ENCODE measurements at regions not wholly inside any gene's neighbourhood (a gene's known extent, or its start where the extent isn't known, plus 50 kb on each side); places are given as distances from the start of the nearest gene placed in this dataset.
"Not testable (repeated sequence)": the region's sequence is repeated elsewhere in the genome, so short reads cannot be mapped to it uniquely, and the experiment has no call there.

DNA sequence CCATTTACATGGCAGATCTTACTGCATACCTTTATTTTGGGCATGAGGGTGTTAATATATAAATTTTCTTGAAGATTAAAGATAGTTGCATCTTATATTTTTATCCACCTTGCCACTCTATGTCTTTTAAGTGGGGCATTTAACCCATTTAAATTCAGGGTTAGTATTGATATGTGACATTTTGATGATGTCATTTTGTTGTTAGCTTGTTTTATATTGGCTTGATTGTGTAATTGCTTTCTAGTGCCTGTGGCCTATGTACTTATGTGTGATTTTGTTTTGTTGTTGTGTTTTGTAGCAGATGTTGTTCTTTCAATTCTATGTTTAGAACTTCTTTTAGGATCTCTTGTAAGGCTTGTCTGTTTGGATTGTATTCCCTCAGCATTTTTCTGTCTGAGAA lies 939.9 kb upstream of the CDH9 start:
- DNase-seq = no peak

DNA sequence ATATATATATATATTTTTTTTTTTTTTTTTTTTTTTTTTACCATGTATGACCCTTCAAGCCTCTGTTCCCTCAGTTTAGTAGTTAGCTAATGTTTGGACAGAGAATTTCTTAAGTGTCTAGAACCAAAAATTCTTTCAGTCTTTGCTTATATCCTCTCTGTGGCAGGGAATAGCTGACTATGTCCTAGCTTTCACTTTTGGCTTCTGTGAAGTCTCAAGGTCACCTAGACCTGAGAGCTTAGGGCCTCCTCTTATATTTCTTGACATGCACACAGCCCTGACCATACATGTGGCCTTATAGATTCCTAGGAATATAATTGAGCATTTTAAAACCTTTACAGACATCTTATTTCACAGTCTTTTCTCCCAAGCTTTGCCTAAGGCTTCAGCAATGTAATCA lies 930.8 kb upstream of the CDH9 start:
- no peak for DNase-seq

DNA sequence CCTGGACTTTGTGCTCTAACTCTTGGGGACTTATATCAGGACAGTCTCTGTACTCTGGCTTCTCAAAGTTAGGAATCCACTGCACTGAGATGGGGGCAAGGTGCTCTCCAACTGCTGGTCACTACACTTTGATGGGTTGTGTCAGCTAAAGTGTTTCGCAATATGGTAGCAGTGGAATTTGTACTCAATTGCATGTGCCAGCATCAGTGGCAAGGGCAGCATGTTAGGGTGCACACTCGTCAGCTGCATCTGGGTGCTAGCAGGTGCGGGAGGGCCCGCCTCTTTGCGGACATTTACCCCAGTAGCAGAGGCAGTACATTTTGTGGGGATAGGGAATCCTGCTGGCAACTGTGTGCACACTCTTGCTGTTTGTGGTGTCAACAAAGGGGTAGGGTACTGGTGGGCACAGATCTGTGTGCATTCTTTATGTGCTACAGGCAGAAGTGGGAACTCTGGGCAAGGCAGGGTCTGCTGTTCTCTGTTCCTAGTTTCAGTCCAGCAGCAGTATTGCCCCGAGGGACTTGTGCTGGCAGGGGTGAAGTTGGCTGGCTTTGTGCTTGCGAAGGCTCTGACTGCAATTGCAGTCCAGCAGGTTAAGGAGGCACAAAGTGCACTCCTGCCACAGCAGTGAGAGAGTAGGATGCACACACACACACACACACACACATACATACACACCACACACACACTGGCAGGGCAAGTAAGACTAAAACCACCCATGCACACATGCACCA lies 924.8 kb upstream of the CDH9 start:
- DNase-seq = no peak

DNA sequence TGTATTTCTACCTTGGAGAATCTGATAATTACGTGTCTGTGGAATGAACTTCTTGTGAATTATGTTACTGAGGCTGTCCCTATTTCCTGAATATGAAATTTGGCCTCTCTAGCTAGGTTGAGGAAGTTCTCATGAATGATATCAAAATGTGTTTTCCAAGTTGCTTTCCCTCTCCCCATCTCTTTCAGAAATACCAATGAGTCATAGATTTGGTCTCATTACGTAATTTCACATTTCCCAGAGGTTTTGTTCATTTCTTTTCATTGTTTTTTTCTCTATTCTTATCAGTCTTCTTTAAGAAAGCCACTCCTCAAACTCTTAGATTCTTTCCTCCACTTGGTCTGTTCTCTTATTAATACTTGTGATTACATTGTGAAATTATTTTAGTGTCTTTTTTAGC lies 923.8 kb upstream of the CDH9 start:
- no peak for DNase-seq

DNA sequence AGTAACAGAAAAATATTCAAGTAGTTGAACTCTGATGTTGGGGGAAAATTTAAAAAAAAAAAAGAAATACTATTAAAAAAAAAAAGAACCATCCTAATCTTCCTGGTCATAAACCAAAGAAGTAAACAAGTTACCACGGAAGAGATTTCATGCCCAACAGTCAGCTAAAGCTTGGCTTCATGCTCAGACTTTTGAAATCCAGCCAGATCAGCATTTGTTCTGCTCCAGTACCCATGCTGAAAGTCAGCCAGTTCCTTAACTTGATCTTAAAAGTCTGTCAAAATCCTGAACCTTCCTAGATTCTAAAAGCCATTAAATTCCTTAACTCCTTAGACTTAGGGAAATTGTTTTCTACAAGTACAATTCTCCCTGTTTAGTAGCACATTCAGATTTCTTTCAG lies 908.7 kb upstream of the CDH9 start:
- no peak for DNase-seq

DNA sequence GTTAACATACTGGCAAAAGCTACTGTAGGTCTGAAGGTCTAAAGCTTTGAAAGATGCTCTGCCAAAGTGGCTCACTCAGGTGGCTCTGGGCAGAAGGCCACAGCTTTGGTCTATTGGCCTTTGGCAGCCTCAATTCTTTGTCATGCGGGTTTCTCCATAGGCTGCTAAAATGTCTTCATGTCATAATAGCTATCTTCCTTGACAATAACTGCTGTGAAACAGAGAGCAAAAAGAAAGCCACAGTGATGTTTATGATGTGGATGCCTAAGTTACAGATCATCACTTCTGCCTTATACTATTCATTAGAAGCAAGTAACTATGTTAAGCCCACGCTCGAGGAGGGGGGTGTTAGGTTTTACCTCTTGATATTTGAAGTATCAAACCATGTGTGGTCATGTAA lies 906.1 kb upstream of the CDH9 start:
- DNase-seq = no peak

DNA sequence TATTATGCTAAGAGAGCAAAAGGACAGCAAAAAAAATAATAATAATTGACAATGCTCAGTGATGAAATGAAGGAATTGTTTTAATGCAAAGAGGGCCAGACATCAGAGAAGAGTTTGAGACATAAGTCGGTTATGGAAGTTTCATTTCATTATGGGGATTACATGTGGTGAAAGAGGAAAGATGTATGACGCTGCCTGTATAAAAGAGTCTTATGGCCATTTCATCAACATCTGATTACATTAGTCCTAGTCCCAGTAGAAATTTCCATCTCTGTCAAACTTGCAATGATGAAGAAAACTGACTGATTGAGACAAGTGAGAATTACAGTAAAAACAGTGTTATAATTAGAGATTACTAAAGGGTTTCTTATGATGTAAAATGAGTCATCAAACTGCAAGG lies 900.6 kb upstream of the CDH9 start:
- no peak for DNase-seq

DNA sequence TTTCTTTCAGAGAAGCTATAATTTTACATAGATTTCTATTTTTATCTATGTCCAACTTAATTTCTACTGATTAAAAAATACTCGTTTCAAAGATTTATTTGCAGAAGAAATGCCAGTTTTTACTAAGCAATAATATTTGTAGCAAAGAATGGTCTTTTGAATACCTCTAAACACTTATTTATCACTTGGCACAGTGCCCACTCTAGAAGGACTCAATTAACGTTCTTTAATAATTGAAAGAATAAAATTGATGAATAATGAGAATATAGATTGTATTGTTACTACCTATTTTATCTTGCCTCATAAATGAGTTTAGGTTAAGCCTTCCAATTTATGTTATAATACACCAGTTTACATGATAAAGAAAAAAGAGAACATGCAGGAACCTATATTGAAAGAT lies 889.7 kb upstream of the CDH9 start:
- DNase-seq = no peak

DNA sequence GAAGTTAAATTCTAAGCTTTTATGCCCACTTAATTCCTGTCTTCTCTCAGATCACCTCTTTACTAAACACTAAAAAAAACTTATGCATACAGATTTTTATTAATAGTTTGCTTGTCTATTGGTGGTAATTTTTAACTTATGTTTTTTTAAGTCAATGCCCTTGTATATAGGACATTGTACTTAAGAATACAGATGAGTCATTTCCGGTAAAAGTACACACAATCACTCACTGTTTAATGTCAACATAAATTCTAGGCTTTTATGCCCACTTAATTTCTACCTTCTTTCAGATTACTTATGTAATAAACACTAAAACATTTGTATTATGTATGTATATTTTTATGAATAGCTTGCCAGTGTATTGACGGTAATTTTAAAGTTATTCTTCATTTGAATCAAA lies 872.8 kb upstream of the CDH9 start:
- DNase-seq = no peak

DNA sequence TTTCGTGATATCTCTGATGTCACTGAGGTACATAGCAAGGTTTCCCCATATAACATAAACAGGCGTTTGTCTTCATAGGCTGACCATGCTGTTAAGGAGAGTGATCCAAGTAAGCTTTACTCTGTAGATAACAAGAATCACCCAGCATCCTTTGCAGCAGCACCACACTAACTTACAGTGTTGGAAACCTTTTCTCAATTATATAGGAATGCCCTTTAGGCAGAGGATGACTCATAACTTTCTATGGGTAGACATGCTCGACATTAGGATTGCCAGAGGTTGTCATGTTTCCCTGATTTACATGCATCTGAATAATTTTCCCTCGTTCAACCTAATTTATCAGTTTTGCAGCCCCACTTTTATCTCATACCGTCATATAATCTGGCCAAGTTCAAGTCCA lies 870.0 kb upstream of the CDH9 start:
- DNase-seq = no peak

DNA sequence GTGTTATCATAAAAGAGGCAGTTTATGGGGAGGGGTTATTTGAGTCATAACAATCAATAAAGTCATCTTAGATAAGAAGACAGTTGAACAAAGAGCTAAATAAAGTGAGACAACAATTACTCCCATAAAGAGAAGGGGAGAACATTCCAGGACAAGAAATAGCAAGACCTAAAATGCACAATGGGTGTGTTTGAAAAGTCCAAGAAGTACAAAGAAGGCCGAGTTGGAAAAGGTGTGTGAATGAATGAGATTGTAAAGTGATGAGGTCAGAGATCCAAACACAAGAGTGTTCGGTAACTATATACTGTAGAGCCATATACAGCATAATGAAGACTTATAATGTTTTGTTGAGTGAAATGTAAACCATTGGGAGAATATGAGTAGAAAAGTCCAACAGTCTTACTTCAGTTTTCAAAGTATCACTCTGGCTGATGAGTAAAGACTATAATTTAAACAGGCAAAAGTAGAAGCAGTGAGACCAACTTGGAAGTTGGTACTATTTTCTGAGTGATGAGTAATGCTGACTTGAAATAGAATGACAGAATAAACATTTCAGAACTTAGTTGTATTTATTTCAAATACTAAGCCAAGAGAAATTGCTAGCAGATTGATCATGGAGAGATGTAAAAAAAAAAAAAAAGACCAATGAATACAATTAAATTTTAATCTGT lies 868.7 kb upstream of the CDH9 start:
- DNase-seq = no peak

DNA sequence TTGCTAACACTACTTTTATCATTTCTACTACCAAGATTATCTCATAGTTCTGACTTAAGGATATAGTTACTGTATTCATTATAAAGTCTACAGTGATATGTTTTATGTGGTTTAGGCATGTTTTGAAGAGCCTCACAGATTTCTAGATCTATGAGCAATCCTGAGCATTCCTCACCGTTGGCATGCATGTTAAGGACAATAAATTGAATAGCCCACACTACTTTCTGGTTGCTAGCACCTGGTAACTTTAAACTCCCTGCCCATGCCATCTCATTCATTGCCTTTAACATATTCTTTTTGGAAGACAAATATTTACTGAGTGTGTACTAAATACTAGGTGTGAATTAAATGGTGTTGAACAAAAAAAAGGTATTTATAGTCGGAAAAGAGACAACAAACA lies 868.1 kb upstream of the CDH9 start:
- DNase-seq = no peak

DNA sequence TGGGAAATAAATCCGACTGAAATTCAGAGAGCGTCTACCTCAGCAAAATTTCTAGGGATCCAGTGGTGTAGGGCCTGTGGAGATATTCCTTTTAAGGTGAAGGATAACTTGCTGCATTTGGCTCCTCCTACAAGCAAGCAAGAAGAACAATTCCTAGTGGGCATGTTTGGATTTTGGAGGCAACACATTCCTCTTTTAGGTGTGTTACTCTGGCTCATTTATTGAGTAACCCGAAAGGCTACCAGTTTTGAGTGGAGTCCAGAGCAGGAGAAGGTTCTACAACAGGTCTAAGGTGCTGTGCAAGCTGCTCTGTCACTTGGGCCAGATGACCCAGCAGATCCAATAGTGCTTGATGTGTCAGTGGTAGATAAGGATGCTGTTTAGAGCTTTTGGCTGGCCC lies 862.4 kb upstream of the CDH9 start:
- DNase-seq = no peak

DNA sequence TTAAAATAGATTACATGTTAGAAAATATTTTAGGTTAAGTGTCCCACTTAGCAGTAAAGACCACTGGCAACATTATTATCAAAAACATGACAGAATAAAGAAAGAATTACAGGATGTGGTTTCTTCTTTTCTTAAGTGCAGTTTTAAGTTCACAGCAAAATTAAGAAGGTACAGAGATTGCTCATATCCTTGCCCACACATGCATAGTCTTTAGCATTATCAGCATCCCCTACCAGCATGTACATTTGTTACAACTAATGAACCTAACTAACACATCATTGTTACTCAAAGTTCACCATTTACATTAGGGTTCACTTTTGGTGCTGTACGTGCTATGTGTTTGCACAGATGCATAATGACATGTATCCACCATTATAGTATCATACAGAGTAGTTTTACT lies 837.7 kb upstream of the CDH9 start:
- no peak for DNase-seq

DNA sequence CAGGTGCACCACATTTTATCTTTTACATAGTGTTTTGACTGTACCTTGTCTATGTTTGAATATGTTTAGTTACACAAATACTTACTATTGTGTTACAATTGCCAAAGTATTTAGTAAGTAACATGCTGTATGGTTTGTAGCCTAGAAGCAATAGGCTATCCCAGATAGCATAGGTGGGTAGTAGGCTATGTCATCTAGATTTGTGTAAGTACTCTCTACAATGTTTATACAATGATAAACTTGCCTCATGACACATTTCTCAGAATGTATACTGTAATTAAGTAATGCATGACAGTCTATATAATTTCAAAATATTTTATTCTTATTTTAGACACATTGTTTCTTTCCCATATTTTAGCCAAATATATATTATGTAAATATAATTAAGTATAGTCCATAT lies 836.8 kb upstream of the CDH9 start:
- DNase-seq = no peak

DNA sequence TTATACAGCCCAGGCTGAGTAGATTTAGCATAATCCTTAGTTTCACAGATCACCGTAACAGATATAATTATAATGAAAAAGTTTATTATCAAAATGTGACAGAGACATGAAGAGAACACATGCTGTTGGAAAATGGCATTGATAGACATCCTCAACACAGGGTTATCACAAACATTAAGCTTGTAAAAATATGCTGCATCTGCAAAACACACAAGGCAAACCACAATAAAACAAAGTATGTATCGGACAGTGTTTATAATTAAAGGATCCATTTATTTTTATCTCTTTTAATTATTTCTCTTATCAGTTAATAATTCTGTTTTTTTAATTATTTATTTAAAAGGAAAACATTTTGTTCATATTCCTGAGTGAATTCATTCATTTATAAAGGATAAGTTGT lies 829.9 kb upstream of the CDH9 start:
- no peak for DNase-seq

DNA sequence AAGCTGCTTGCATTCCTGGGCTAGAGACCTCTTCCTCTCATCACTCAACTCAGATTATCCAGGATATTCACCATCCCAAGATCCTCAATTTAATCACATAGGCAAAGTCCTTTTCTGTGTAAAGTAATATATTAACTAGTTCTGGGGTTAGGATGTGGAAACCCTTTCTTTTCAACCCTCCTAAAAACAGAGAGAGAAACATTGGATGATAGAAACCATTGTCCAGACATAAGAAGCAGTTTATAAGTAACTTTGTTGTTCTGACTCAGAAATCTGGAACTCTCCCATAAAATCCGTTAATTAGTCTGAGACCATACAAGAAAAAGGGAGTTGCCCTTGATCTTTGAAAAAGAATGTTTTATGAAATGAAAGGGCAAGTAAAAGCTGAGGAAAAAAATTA lies 817.1 kb upstream of the CDH9 start:
- no peak for DNase-seq

DNA sequence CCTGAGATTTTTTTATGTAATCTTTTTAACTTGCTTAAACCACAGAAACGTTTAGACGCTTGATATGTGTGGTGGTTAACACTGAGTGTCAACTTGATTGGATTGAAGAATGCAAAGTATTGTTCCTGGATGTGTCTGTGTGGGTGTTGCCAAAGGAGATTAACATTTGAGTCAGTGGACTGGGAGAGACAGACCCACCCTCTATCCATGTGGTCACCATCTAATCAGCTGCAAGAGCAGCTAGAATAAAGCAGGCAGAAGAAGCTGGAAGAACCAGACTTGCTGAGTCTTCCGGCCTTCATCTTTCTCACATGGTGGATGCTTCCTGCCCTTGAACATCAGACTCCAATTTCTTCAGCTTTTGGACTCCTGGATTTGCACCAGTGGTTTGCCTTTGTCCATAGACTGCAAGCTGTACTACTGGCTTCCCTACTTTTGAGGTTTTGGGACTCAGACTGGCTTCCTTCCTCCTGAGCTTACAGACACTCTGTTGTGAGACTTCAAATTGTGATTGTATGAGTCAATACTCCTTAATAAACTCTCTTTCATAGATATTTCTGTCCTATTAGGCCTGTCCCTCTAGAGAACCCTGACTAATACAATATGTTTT lies 816.0 kb upstream of the CDH9 start:
- DNase-seq = no peak

DNA sequence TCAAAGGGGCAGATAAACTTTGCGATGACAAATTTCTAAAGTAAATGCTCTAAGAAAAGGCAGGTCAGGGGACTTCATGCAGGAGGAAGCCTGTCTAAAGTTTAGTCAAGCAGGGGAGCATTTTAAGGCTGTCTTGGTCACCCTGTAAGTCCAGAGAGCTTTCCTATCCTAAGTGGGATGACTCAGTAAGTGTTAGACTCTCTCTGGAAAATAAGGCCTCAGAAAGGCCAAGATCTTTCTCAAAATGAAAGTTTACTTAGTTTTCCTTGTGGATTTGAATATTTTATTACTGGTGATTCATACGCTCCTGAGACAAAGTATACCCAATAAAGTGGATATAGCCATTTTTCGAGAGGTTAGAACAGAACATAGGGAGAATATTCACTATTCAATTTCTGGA lies 806.9 kb upstream of the CDH9 start:
- DNase-seq = no peak

DNA sequence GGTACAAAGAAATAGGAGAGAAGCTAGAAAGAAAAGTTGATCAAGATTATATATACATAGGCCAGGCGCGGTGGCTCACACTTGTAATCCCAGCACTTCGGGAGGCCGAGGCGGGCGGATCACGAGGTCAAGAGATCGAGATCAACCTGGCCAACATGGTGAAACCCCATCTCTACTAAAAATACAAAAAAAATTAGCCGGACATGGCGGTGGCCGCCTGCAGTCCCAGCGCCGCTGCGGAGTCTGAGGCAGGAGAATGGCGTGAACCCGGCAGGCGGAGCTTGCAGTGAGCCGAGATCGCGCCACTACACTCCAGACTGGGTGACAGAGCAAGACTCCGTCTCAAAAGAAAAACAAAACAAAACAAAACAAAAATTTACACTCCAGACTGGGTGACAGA lies 798.3 kb upstream of the CDH9 start:
- not testable (repeated sequence) for DNase-seq

DNA sequence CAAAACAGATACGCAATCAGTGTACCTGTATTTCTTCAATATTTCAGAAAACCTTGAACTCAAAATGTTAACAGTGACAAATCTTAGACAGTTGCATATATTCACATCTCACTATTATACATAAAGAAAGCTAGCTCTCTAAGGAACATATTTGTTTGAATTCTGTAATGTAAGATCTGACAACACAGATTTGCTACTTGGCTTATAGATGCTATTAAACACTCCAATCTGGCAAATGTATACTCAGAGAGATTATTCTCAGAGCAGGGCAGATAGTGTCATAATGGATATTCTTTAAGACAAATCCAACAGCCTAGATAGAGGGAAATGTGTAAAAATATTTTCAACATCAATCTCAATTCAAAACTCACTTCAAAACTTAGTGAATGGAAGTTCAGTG lies 794.5 kb upstream of the CDH9 start:
- no peak for DNase-seq

DNA sequence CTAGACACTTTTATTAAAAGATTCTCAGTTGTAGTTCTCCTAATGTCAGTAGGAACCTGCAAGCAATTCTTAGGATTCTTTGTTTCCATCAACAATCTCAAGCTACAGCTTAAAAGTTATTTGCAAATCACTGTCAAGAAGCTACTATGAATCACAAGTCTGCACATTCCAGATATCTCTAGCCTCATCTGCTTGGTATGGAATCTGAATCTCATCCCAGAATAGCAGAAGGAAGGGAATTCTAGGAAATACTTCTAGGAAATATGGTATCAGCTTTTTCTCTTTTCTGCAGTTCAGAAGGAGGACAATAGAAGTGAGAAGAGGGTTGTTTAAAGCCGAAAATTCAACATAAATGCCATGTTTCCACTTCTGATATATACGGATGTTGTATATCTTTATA lies 792.2 kb upstream of the CDH9 start:
- no peak for DNase-seq

DNA sequence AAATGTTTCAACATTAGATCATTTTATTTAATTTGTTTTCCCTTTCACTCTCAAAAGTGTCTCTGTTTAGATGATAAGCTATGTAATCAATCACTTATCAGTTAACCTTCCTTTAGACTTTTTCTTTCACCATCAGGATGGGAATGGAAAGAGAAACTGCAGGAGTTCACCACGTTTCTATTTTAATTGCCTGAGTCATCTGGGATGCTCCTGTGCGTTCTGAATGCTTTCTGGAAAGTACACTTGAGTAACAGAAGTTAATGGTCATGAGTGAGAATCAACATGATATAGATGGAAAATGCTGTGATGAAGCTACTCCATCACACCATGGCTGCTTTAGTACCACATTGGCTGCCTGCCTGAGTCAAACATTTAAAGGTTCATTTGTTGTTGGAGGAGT lies 783.3 kb upstream of the CDH9 start:
- DNase-seq = no peak

DNA sequence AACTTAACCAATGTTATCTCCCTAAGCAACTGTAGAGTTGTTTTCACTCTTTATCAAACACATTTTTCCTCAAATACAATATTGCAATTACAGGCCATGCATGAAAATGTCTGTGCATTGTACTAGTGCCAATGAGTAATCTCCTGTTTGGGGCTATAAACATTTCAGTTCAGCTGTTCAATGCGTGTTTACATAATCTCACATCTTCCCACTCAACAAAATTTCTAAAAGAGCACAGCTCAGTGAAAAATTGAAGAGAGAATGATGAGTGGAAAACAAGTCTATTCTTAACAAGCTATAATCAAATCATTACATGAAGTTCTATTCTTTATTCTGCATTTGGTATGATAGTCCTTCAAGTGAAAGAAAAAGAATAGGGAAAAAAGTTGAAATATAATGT lies 780.5 kb upstream of the CDH9 start:
- DNase-seq = no peak

DNA sequence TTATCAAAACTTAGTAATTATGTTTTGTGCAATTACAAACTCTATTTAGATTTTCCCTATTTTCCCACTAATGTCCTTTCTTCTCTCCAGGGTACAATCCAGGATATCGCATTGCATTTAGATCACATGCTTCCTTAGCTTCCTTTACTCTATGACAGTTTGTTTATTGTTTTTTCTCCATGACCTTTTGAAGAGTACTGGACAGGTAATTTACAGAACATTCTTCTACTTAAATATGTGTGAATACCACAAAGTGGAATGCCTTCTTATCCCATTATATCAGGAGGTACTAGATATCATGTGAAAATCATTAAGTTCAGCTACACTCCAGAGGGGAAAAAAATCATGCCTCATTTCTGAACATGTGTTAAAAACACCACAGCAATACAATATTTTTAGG lies 776.6 kb upstream of the CDH9 start:
- DNase-seq = no peak
